H1 (cell line): ENCODE measurements at regions not wholly inside any gene's neighbourhood (a gene's known extent, or its start where the extent isn't known, plus 50 kb on each side); places are given as distances from the start of the nearest gene placed in this dataset.

ENCODE experiments used
- CTCF ChIA-PET: fragments of 300-600 bp; sonication (Branson Sonifier 250); formaldehyde crosslinking; loops from one replicate; lab custom pipeline; 2021; ENCODE audit not compliant: partially characterized antibody; lab: Charles Lee
- POLR2A ChIA-PET: fragments of 300-600 bp; sonication (Branson Sonifier 250); formaldehyde crosslinking; loops from one replicate; lab custom pipeline; 2021; ENCODE audit warnings: inconsistent platforms; ENCODE audit not compliant: partially characterized antibody; lab: Charles Lee
- DNase-seq, 2 experiments: peaks; one replicate each; pipeline versions ENCODE4 v3.0.0 to v3.0.0-alpha.2; 2010 to 2022; ENCODE audit warnings: low spot score in 2 of 2, low read depth in 1 of 2, mixed read lengths in 1 of 2
- FAIRE-seq: peaks from 2 replicates; lab custom pipeline; 2011; peaks lifted over from hg19 to GRCh38; lab: Jason Lieb, UNC
- H2AFZ ChIP-seq: 2 replicates; pipeline ENCODE4 v1.8.1; 2012; ENCODE audit warnings: low read length, inconsistent platforms
- H2AK5ac ChIP-seq: 2 replicates; pipeline ENCODE4 v1.6.1; 2013; ENCODE audit warnings: low read depth, low read length
- H2BK120ac ChIP-seq: replicated peaks from 2 replicates; pipeline ENCODE3; 2013; ENCODE audit warnings: low read depth, low read length, inconsistent platforms
- H2BK12ac ChIP-seq: 2 replicates; pipeline ENCODE4 v1.6.1; 2013; ENCODE audit warnings: low read depth, low read length
- H2BK15ac ChIP-seq: 2 replicates; pipeline ENCODE4 v1.6.1; 2013; ENCODE audit warnings: low read length
- H2BK20ac ChIP-seq: 2 replicates; pipeline ENCODE4 v1.6.1; 2013; ENCODE audit warnings: low read length
- H2BK5ac ChIP-seq: 2 replicates; pipeline ENCODE4 v1.6.1; 2013; ENCODE audit warnings: low read depth, low read length
- H3K14ac ChIP-seq: 2 replicates; pipeline ENCODE4 v1.6.1; 2013; ENCODE audit warnings: inconsistent platforms; ENCODE audit not compliant: insufficient read length
- H3K18ac ChIP-seq: 2 replicates; pipeline ENCODE4 v1.6.1; 2013; ENCODE audit warnings: low read length; ENCODE audit errors: extremely low read depth
- H3K23ac ChIP-seq: 2 replicates; pipeline ENCODE4 v1.6.1; 2013; ENCODE audit warnings: inconsistent platforms; ENCODE audit not compliant: insufficient read length
- H3K23me2 ChIP-seq: 2 replicates; pipeline ENCODE4 v1.6.1; 2013; ENCODE audit warnings: low read depth, low read length
- H3K27ac ChIP-seq: 2 replicates; pipeline ENCODE4 v1.6.1; 2011; ENCODE audit warnings: low read depth, low read length, inconsistent platforms
- H3K27me3 ChIP-seq, 4 experiments: replicated peaks in 1 of 4; 1 replicate in 1 of 4; 2 replicates in 3 of 4; pipeline versions ENCODE4 v1.6.1 to v1.8.1; 2011 to 2013; ENCODE audit warnings: low read length in 3 of 4, mild to moderate bottlenecking in 3 of 4, inconsistent platforms in 2 of 4, mixed read lengths in 2 of 4, moderate library complexity in 1 of 4; ENCODE audit not compliant: control insufficient read depth in 3 of 4, insufficient read depth in 3 of 4; ENCODE audit errors: extremely low read depth in 1 of 4
- H3K36me3 ChIP-seq, 4 experiments: 2 replicates each; pipeline versions ENCODE4 v1.6.1 to v1.8.1; 2011 to 2013; ENCODE audit warnings: mild to moderate bottlenecking in 4 of 4, low read length in 3 of 4, moderate library complexity in 2 of 4, control low read depth in 1 of 4, inconsistent platforms in 1 of 4; ENCODE audit not compliant: insufficient read depth in 4 of 4, control insufficient read depth in 2 of 4
- H3K4ac ChIP-seq: replicated peaks from 2 replicates; pipeline ENCODE3; 2013; ENCODE audit warnings: low read length, low read depth, mixed read lengths, inconsistent platforms; ENCODE audit not compliant: insufficient read length
- H3K4me1 ChIP-seq, 4 experiments: replicated peaks in 1 of 4; 1 replicate in 1 of 4; 2 replicates in 3 of 4; pipeline versions ENCODE4 v1.6.1 to v1.8.1; 2011 to 2013; ENCODE audit warnings: low read length in 3 of 4, inconsistent platforms in 2 of 4, mixed read lengths in 1 of 4; ENCODE audit not compliant: insufficient read depth in 4 of 4, control insufficient read depth in 3 of 4
- H3K4me2 ChIP-seq, 2 experiments: 2 replicates each; pipeline versions ENCODE4 v1.6.1 to v1.8.1; 2011 to 2013; ENCODE audit warnings: low read depth in 2 of 2, low read length in 2 of 2, control low read depth in 1 of 2, inconsistent platforms in 1 of 2, mild to moderate bottlenecking in 1 of 2; ENCODE audit not compliant: insufficient read depth in 1 of 2
- H3K4me3 ChIP-seq, 4 experiments: fragments of 200-600, 300-600 bp in 1 of 4; sonication (generic), shearing (Covaris generic), sonication (Bioruptor Twin) in 1 of 4; 2 replicates each; pipeline versions ENCODE4 v1.5.1 to v1.8.1; 2011 to 2016; ENCODE audit warnings: low read length in 4 of 4, low read depth in 3 of 4, control low read depth in 2 of 4, inconsistent platforms in 2 of 4, mild to moderate bottlenecking in 2 of 4, mixed read lengths in 1 of 4, moderate library complexity in 1 of 4; ENCODE audit not compliant: insufficient read depth in 2 of 4; ENCODE audit errors: extremely low read depth in 1 of 4
- H3K56ac ChIP-seq: replicated peaks from 2 replicates; pipeline ENCODE3; 2013; ENCODE audit warnings: low read depth, mild to moderate bottlenecking, mixed read lengths, low read length, inconsistent platforms; ENCODE audit not compliant: insufficient read length
- H3K79me1 ChIP-seq: 2 replicates; pipeline ENCODE4 v1.6.1; 2013; ENCODE audit warnings: low read depth, low read length, control low read depth
- H3K79me2 ChIP-seq, 2 experiments: 2 replicates each; pipeline versions ENCODE4 v1.6.1 to v1.8.1; 2012 to 2013; ENCODE audit warnings: low read length in 2 of 2, mild to moderate bottlenecking in 2 of 2, inconsistent platforms in 1 of 2; ENCODE audit not compliant: insufficient read depth in 2 of 2, control insufficient read depth in 1 of 2
- H3K9ac ChIP-seq, 4 experiments: replicated peaks in 1 of 4; 1 replicate in 1 of 4; 2 replicates in 3 of 4; pipeline versions ENCODE4 v1.6.1 to v1.8.1; 2011 to 2013; ENCODE audit warnings: low read depth in 3 of 4, low read length in 3 of 4, control low read depth in 2 of 4, mild to moderate bottlenecking in 2 of 4, moderate library complexity in 2 of 4, inconsistent platforms in 1 of 4; ENCODE audit errors: extremely low read depth in 1 of 4
- H3K9me3 ChIP-seq, 2 experiments: 2 replicates each; pipeline versions ENCODE4 v1.6.1 to v1.8.1; 2012 to 2013; ENCODE audit warnings: mild to moderate bottlenecking in 2 of 2, moderate library complexity in 2 of 2, control low read depth in 1 of 2, inconsistent platforms in 1 of 2, low read depth in 1 of 2, low read length in 1 of 2, mixed read lengths in 1 of 2; ENCODE audit not compliant: insufficient read depth in 2 of 2
- H4K20me1 ChIP-seq, 2 experiments: replicated peaks in 1 of 2; 2 replicates each; pipeline versions ENCODE3 to v1.8.1; 2011 to 2013; ENCODE audit warnings: inconsistent platforms in 2 of 2, low read length in 2 of 2, mild to moderate bottlenecking in 1 of 2; ENCODE audit not compliant: insufficient read depth in 2 of 2, control insufficient read depth in 1 of 2
- H4K5ac ChIP-seq: 2 replicates; pipeline ENCODE4 v1.6.1; 2013; ENCODE audit warnings: low read length, low read depth, mixed read lengths, inconsistent platforms; ENCODE audit not compliant: insufficient read length
- H4K8ac ChIP-seq: 2 replicates; pipeline ENCODE4 v1.8.0; 2013; ENCODE audit warnings: mild to moderate bottlenecking, moderate library complexity, low read length, inconsistent platforms; ENCODE audit not compliant: insufficient read depth; ENCODE audit errors: extremely low read depth
- H4K91ac ChIP-seq: replicated peaks from 2 replicates; pipeline ENCODE3; 2013; ENCODE audit warnings: low read length, mixed read lengths, inconsistent platforms; ENCODE audit not compliant: insufficient read length
- CBX5 ChIP-seq: fragments of 300-800, 300-1000 bp; sonication (generic); IDR thresholded peaks from 2 replicates; pipeline ENCODE4 v1.7.1; 2016; ENCODE audit warnings: antibody characterized with exemption, low read length, low read depth
- CEBPB ChIP-seq: IDR thresholded peaks from 2 replicates; pipeline ENCODE4 v1.6.1; 2012; ENCODE audit warnings: low read depth, low read length
- CREB1 ChIP-seq: IDR thresholded peaks from 2 replicates; pipeline ENCODE4 v1.6.1; 2012; ENCODE audit warnings: inconsistent platforms
- CTCF ChIP-seq, 3 experiments: IDR thresholded peaks; 1 replicate in 2 of 3; 2 replicates in 1 of 3; pipeline versions ENCODE4 v1.5.1 to v1.6.1; 2011; ENCODE audit warnings: low read length in 3 of 3, mild to moderate bottlenecking in 3 of 3, inconsistent platforms in 2 of 3, low read depth in 1 of 3, moderate library complexity in 1 of 3; ENCODE audit not compliant: insufficient read depth in 1 of 3; ENCODE audit errors: control extremely low read depth in 1 of 3
- EGR1 ChIP-seq: IDR thresholded peaks from 2 replicates; pipeline ENCODE4 v1.6.1; 2011; ENCODE audit warnings: low read depth, low read length, borderline replicate concordance
- GTF2F1 ChIP-seq: IDR thresholded peaks from 2 replicates; pipeline ENCODE4 v1.6.1; 2012; ENCODE audit warnings: low read depth, low read length, improper control_type of control experiment, borderline replicate concordance
- JUN ChIP-seq: IDR thresholded peaks from 2 replicates; pipeline ENCODE4 v1.6.1; 2011; ENCODE audit warnings: low read depth, mild to moderate bottlenecking, improper control_type of control experiment, low read length
- KDM4A ChIP-seq: IDR thresholded peaks from one replicate; pipeline ENCODE4 v1.7.1; 2012; ENCODE audit warnings: low read depth, mild to moderate bottlenecking, moderate library complexity, low read length, inconsistent platforms; ENCODE audit not compliant: severe bottlenecking
- SAP30 ChIP-seq: fragments of 300-600 bp; sonication (generic); IDR thresholded peaks from 2 replicates; pipeline ENCODE4 v1.7.1; 2012; ENCODE audit warnings: low read length, moderate library complexity, mild to moderate bottlenecking, inconsistent platforms; ENCODE audit not compliant: insufficient read depth, insufficient replicate concordance
- SP1 ChIP-seq: IDR thresholded peaks from 2 replicates; pipeline ENCODE4 v1.6.1; 2011; ENCODE audit warnings: low read depth, low read length
- SP4 ChIP-seq: IDR thresholded peaks from 2 replicates; pipeline ENCODE4 v1.6.1; 2012; ENCODE audit warnings: low read length, inconsistent platforms
- TAF7 ChIP-seq: optimal IDR thresholded peaks from 2 replicates; pipeline ENCODE3; 2011; ENCODE audit warnings: low read depth, mild to moderate bottlenecking, inconsistent platforms, low read length, moderate library complexity, borderline replicate concordance
- YY1 ChIP-seq: IDR thresholded peaks from 2 replicates; pipeline ENCODE4 v1.6.1; 2011; ENCODE audit warnings: low read depth, mild to moderate bottlenecking, low read length
- TF ChIP-seq, protein P1 (sequence below): IDR thresholded peaks from 2 replicates; pipeline ENCODE4 v1.6.1; 2011; ENCODE audit warnings: low read length, improper control_type of control experiment

GRCh38 chrX:21193196-21193595, 181.0 kb upstream of the CNKSR2 start:
- Histone ChIP-seq H2BK12ac (no peak overlapping the region), H3K23me2 (no peaks in the 10 kb centered on the region), H3K9ac (no peak overlapping the region), H3K4me3 (no peak overlapping the region), H4K5ac (no peak overlapping the region), H3K14ac (no peak overlapping the region), H2AK5ac (no peak overlapping the region), H3K4me2 (no peak overlapping the region), H4K91ac (no peak overlapping the region), H3K9me3 (no peaks in the 10 kb centered on the region), H3K4ac (no peak overlapping the region), H3K18ac (no peak overlapping the region), H2BK5ac (no peak overlapping the region), H2BK15ac (no peak overlapping the region), H3K79me1 (no peaks in the 10 kb centered on the region), H3K36me3 (no peaks in the 10 kb centered on the region), H3K4me1 (no peaks in the 10 kb centered on the region), H3K27me3 (no peaks in the 10 kb centered on the region), H3K79me2 (no peaks in the 10 kb centered on the region), H3K27ac (no peak overlapping the region), H3K23ac (no peak overlapping the region), H2BK20ac (no peak overlapping the region), H3K56ac (no peak overlapping the region), H4K20me1 (no peaks in the 10 kb centered on the region), H4K8ac (no peak overlapping the region), H2AFZ (no peak overlapping the region), H2BK120ac (no peak overlapping the region)
- no peak for DNase-seq
- ChIA-PET POLR2A (no interaction called here), CTCF (no interaction called here)
- FAIRE-seq = no peak
- TF ChIP-seq CEBPB (no peak), GTF2F1 (no peak), YY1 (no peak), SP4 (no peak), SAP30 (no peak), JUN (no peak), KDM4A (no peak), EGR1 (no peak), CBX5 (no peak), CREB1 (no peak), TAF7 (no peak), CTCF (IDR thresholded peaks at IDR 0.05; ENCODE audit: control extremely low read depth in 1 of 3, insufficient read depth in 1 of 3, low read depth in 1 of 3, low read length in 3 of 3) (no peak), SP1 (no peak)
- TF ChIP-seq, protein P1, sequence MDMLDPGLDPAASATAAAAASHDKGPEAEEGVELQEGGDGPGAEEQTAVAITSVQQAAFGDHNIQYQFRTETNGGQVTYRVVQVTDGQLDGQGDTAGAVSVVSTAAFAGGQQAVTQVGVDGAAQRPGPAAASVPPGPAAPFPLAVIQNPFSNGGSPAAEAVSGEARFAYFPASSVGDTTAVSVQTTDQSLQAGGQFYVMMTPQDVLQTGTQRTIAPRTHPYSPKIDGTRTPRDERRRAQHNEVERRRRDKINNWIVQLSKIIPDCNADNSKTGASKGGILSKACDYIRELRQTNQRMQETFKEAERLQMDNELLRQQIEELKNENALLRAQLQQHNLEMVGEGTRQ = no peak
